ENCODE measurements at regions not wholly inside any gene's neighbourhood (a gene's known extent, or its start where the extent isn't known, plus 50 kb on each side); places are given as distances from the start of the nearest gene placed in this dataset.

DNA sequence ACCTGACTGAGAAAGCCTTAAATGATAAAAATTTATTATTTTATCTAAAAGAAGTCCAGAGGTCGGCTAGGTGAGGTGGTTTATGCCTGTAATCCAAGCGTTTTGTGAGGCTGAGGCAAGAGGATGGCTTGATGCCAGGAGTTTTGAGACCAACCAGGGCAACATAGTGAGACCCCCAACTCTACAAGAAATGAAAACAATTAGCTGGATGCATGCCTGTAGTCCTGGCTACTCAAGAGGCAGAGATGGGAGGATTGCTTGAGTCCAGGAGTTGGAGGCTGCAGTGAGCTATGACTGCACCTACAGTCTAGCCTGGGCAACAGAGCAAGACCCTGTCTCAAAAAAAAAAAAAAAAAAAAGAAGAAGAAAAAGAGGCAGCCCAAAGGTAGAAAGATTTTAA is 179.9 kb upstream of the KIF2A start:
- no peak overlapping the region for H3K4ac ChIP-seq (ENCODE audit: low read length)

DNA sequence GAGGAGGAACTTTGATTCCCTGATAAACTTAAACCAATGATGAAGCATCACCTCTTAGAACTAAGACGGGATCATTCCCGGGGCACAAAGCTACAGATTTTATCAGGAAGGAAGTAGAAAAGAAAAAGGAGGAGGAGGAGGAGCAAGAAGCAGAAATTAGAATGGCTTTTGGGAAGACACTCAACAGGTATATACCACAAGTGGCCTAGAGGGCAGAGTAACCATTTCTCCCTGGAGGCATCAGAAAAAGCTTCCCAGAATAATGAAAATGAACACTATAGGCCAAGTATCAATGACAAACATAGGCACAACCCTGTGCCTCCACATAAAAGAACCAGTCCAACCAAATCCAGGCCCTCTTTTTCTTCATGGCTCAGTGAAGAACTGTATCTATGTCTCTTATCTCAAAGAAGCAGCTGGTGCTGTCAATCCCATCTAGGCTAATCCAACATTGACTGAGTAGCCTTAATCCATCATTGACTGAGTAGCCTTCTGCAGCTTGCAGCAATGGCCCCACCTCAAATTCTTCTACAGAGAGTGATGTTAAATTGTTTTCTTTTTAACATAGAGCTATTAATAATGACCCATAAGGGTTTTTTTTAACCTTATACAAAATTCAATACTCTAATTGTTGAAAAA is 178.8 kb upstream of the KIF2A start:
- no peak for DNase-seq (ENCODE audit: low spot score)
- H2BK5ac ChIP-seq (ENCODE audit: low read length): no peak overlapping the region

More for the DNA sequence above, 179.9 kb upstream of the KIF2A start:
- Histone ChIP-seq H3K27ac (replicated peaks; ENCODE audit: low read length) (no peak overlapping the region), H3K14ac (ENCODE audit: low read length) (no peak overlapping the region), H4K8ac (ENCODE audit: low read depth, low read length) (no peak overlapping the region), H2BK120ac (ENCODE audit: low read depth, low read length) (no peak overlapping the region), H3K36me3 (replicated peaks in 1 of 2; ENCODE audit: control insufficient read depth in 2 of 2, insufficient read depth in 2 of 2, low read length in 2 of 2) (no peaks in the 10 kb centered on the region), H2BK15ac (ENCODE audit: low read length) (no peak overlapping the region), H3K9me3 (replicated peaks in 1 of 2; ENCODE audit: control insufficient read depth in 2 of 2, insufficient read depth in 1 of 2, low read depth in 1 of 2, low read length in 2 of 2) (no peaks in the 10 kb centered on the region), H3K4me2 (ENCODE audit: insufficient read depth, low read length, poor library complexity, severe bottlenecking) (no peak overlapping the region), H3K18ac (ENCODE audit: low read length) (no peak overlapping the region), H2BK12ac (ENCODE audit: low read length) (no peak overlapping the region), H3K27me3 (ENCODE audit: control insufficient read depth in 3 of 3, insufficient read depth in 3 of 3, low read depth in 1 of 3, low read length in 3 of 3) (no peaks in the 10 kb centered on the region), H3K23ac (ENCODE audit: low read depth, low read length, poor library complexity) (no peak overlapping the region), H4K91ac (ENCODE audit: low read depth, low read length, poor library complexity) (no peak overlapping the region), H2AK5ac (ENCODE audit: low read depth, low read length) (no peak overlapping the region), H3K4me1 (ENCODE audit: control insufficient read depth in 2 of 2, insufficient read depth in 1 of 2, low read depth in 1 of 2, low read length in 2 of 2) (peaks cover 0 to 10% of the 10 kb centered on the region in 2 donors), H3K9ac (ENCODE audit: low read depth, low read length, poor library complexity) (no peak overlapping the region), H3K79me1 (ENCODE audit: low read depth, low read length) (no peaks in the 10 kb centered on the region), H3K4me3 (ENCODE audit: low read length in 2 of 2) (no peak overlapping the region), H2BK5ac (ENCODE audit: low read length) (no peak overlapping the region), H2AFZ (ENCODE audit: low read length) (no peak overlapping the region)
- no peak for DNase-seq (ENCODE audit: low spot score)
- no CpG with 5 or more reads among the region's 2 CpGs for WGBS, 2 donors (ENCODE audit: extremely low coverage in 2 of 2, insufficient read length in 2 of 2, insufficient replicate concordance in 1 of 2)

DNA sequence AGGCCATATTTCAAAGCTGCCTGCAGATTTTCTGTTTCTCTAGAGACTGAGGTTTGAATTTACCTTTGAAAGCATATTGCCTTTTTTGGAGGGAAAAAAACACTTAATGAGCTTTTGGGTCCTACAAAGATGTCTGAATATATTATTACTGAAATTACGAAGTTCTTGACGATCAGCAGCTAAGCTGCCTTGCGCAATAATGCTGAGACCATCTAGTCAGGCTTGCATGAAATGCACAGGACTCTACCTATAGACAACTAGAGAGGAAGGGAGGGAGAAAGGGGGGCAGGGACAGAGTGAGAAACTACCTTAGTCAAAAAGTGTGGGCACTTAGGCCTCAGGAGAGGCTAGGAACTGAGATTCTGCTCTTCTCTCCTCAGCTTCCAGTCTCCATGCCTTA is 175.9 kb upstream of the KIF2A start:
- WGBS, 2 donors (ENCODE audit: extremely low coverage in 2 of 2, insufficient read length in 2 of 2, insufficient replicate concordance in 1 of 2): no CpG with 5 or more reads among the region's 3 CpGs
- Histone ChIP-seq H4K8ac (ENCODE audit: low read depth, low read length) (no peak overlapping the region), H2AK5ac (ENCODE audit: low read depth, low read length) (no peak overlapping the region), H2BK12ac (ENCODE audit: low read length) (no peak overlapping the region), H2AFZ (ENCODE audit: low read length) (no peak overlapping the region), H3K4ac (ENCODE audit: low read length) (no peak overlapping the region), H3K23ac (ENCODE audit: low read depth, low read length, poor library complexity) (no peak overlapping the region), H3K79me1 (ENCODE audit: low read depth, low read length) (no peaks in the 10 kb centered on the region), H2BK15ac (ENCODE audit: low read length) (no peak overlapping the region), H3K27me3 (ENCODE audit: control insufficient read depth in 3 of 3, insufficient read depth in 3 of 3, low read depth in 1 of 3, low read length in 3 of 3) (no peaks in the 10 kb centered on the region), H3K18ac (ENCODE audit: low read length) (no peak overlapping the region), H3K9ac (ENCODE audit: low read depth, low read length, poor library complexity) (no peak overlapping the region), H3K9me3 (replicated peaks in 1 of 2; ENCODE audit: control insufficient read depth in 2 of 2, insufficient read depth in 1 of 2, low read depth in 1 of 2, low read length in 2 of 2) (no peaks in the 10 kb centered on the region), H3K36me3 (replicated peaks in 1 of 2; ENCODE audit: control insufficient read depth in 2 of 2, insufficient read depth in 2 of 2, low read length in 2 of 2) (no peaks in the 10 kb centered on the region), H3K4me2 (ENCODE audit: insufficient read depth, low read length, poor library complexity, severe bottlenecking) (no peak overlapping the region), H2BK5ac (ENCODE audit: low read length) (no peak overlapping the region), H3K14ac (ENCODE audit: low read length) (no peak overlapping the region), H3K4me1 (ENCODE audit: control insufficient read depth in 2 of 2, insufficient read depth in 1 of 2, low read depth in 1 of 2, low read length in 2 of 2) (no peaks in the 10 kb centered on the region), H2BK120ac (ENCODE audit: low read depth, low read length) (no peak overlapping the region), H4K91ac (ENCODE audit: low read depth, low read length, poor library complexity) (no peak overlapping the region), H3K27ac (replicated peaks; ENCODE audit: low read length) (no peak overlapping the region), H3K4me3 (ENCODE audit: low read length in 2 of 2) (no peak overlapping the region)
- DNase-seq (ENCODE audit: low spot score): no peak

More for the DNA sequence above, 178.8 kb upstream of the KIF2A start:
- Histone ChIP-seq H3K4me3 (ENCODE audit: low read length in 2 of 2) (no peak overlapping the region), H3K4me1 (ENCODE audit: control insufficient read depth in 2 of 2, insufficient read depth in 1 of 2, low read depth in 1 of 2, low read length in 2 of 2) (peaks cover 0 to 10% of the 10 kb centered on the region in 2 donors), H2BK12ac (ENCODE audit: low read length) (no peak overlapping the region), H2AK5ac (ENCODE audit: low read depth, low read length) (no peak overlapping the region), H3K4ac (ENCODE audit: low read length) (no peak overlapping the region), H3K18ac (ENCODE audit: low read length) (no peak overlapping the region), H3K14ac (ENCODE audit: low read length) (no peak overlapping the region), H3K27ac (replicated peaks; ENCODE audit: low read length) (no peak overlapping the region), H3K4me2 (ENCODE audit: insufficient read depth, low read length, poor library complexity, severe bottlenecking) (no peak overlapping the region), H3K9ac (ENCODE audit: low read depth, low read length, poor library complexity) (no peak overlapping the region), H2BK15ac (ENCODE audit: low read length) (no peak overlapping the region), H2BK120ac (ENCODE audit: low read depth, low read length) (no peak overlapping the region), H4K91ac (ENCODE audit: low read depth, low read length, poor library complexity) (no peak overlapping the region), H3K79me1 (ENCODE audit: low read depth, low read length) (no peaks in the 10 kb centered on the region), H3K27me3 (ENCODE audit: control insufficient read depth in 3 of 3, insufficient read depth in 3 of 3, low read depth in 1 of 3, low read length in 3 of 3) (no peaks in the 10 kb centered on the region), H4K8ac (ENCODE audit: low read depth, low read length) (no peak overlapping the region), H3K36me3 (replicated peaks in 1 of 2; ENCODE audit: control insufficient read depth in 2 of 2, insufficient read depth in 2 of 2, low read length in 2 of 2) (no peaks in the 10 kb centered on the region), H3K9me3 (replicated peaks in 1 of 2; ENCODE audit: control insufficient read depth in 2 of 2, insufficient read depth in 1 of 2, low read depth in 1 of 2, low read length in 2 of 2) (no peaks in the 10 kb centered on the region), H2AFZ (ENCODE audit: low read length) (no peak overlapping the region), H3K23ac (ENCODE audit: low read depth, low read length, poor library complexity) (no peak overlapping the region)
- whole genome bisulfite sequencing, 2 donors (ENCODE audit: extremely low coverage in 2 of 2, insufficient read length in 2 of 2, insufficient replicate concordance in 1 of 2): no CpG with 5 or more reads among the region's 2 CpGs

DNA sequence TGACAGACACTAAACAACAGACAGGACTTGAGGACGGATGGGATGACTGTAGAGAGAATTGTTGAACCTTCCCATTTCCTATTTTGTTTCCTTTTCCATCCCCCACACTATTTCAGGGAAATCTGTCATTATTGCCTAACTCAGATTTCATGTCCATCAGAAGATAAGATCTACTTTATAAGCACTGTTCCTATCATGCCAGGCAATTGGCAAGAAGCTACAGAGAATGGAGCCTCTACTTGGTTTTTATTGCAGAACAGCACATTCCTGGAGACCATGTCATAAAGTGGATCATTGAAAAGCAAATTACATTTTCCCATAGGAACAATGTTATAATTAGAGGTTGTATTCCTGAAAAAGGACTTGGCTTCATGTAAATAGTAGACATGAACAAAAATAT is 173.7 kb upstream of the KIF2A start:
- no peak for DNase-seq (ENCODE audit: low spot score)
- Histone ChIP-seq H3K4ac (ENCODE audit: low read length) (no peak overlapping the region), H2AK5ac (ENCODE audit: low read depth, low read length) (no peak overlapping the region), H3K9ac (ENCODE audit: low read depth, low read length, poor library complexity) (no peak overlapping the region), H3K79me1 (ENCODE audit: low read depth, low read length) (no peaks in the 10 kb centered on the region), H2BK5ac (ENCODE audit: low read length) (no peak overlapping the region), H2BK15ac (ENCODE audit: low read length) (no peak overlapping the region), H2BK120ac (ENCODE audit: low read depth, low read length) (no peak overlapping the region), H3K14ac (ENCODE audit: low read length) (no peak overlapping the region), H3K9me3 (replicated peaks in 1 of 2; ENCODE audit: control insufficient read depth in 2 of 2, insufficient read depth in 1 of 2, low read depth in 1 of 2, low read length in 2 of 2) (no peaks in the 10 kb centered on the region), H3K27ac (replicated peaks; ENCODE audit: low read length) (no peak overlapping the region), H3K4me3 (ENCODE audit: low read length in 2 of 2) (no peak overlapping the region), H3K18ac (ENCODE audit: low read length) (no peak overlapping the region), H3K4me2 (ENCODE audit: insufficient read depth, low read length, poor library complexity, severe bottlenecking) (no peak overlapping the region), H3K4me1 (ENCODE audit: control insufficient read depth in 2 of 2, insufficient read depth in 1 of 2, low read depth in 1 of 2, low read length in 2 of 2) (no peaks in the 10 kb centered on the region), H2AFZ (ENCODE audit: low read length) (no peak overlapping the region), H3K36me3 (replicated peaks in 1 of 2; ENCODE audit: control insufficient read depth in 2 of 2, insufficient read depth in 2 of 2, low read length in 2 of 2) (no peaks in the 10 kb centered on the region), H4K91ac (ENCODE audit: low read depth, low read length, poor library complexity) (no peak overlapping the region), H3K23ac (ENCODE audit: low read depth, low read length, poor library complexity) (no peak overlapping the region), H3K27me3 (ENCODE audit: control insufficient read depth in 3 of 3, insufficient read depth in 3 of 3, low read depth in 1 of 3, low read length in 3 of 3) (peaks cover 0 to 5% (median 0%) of the 10 kb centered on the region in 3 experiments), H2BK12ac (ENCODE audit: low read length) (no peak overlapping the region), H4K8ac (ENCODE audit: low read depth, low read length) (no peak overlapping the region)
- WGBS, 2 donors (ENCODE audit: extremely low coverage in 2 of 2, insufficient read length in 2 of 2, insufficient replicate concordance in 1 of 2): no CpG with 5 or more reads among the region's 1 CpG
